Hepatocyte (in vitro differentiated cells): ENCODE measurements at regions not wholly inside any gene's neighbourhood (a gene's known extent, or its start where the extent isn't known, plus 50 kb on each side); places are given as distances from the start of the nearest gene placed in this dataset.

ENCODE experiments used
- DNase-seq: peaks from one replicate; pipeline ENCODE4 v3.0.0-alpha.2; 2016; ENCODE audit warnings: low spot score
- H2AFZ ChIP-seq: fragments of 200-600 bp; sonication (generic); 2 replicates; pipeline ENCODE4 v1.6.0; 2016; ENCODE audit warnings: antibody characterized with exemption, mild to moderate bottlenecking
- H3K27ac ChIP-seq: fragments of 200-600 bp; sonication (generic); 2 replicates; pipeline ENCODE4 v1.5.1; 2016; ENCODE audit warnings: mild to moderate bottlenecking
- H3K27me3 ChIP-seq: fragments of 200-600 bp; sonication (generic); 2 replicates; pipeline ENCODE4 v1.6.1; 2016
- H3K36me3 ChIP-seq: fragments of 200-600 bp; sonication (generic); replicated peaks from 2 replicates; pipeline ENCODE4 v1.5.1; 2016; ENCODE audit warnings: low read depth; ENCODE audit not compliant: insufficient read depth
- H3K4me1 ChIP-seq: fragments of 200-600 bp; sonication (generic); 2 replicates; pipeline ENCODE4 v1.5.1; 2016; ENCODE audit warnings: mild to moderate bottlenecking, moderate library complexity; ENCODE audit not compliant: insufficient read depth
- H3K4me2 ChIP-seq: fragments of 200-600 bp; sonication (generic); 2 replicates; pipeline ENCODE4 v1.6.0; 2016
- H3K4me3 ChIP-seq: fragments of 200-600 bp; sonication (generic); 2 replicates; pipeline ENCODE4 v1.5.1; 2016; ENCODE audit warnings: mild to moderate bottlenecking
- H3K79me2 ChIP-seq: fragments of 200-600 bp; sonication (generic); 2 replicates; pipeline ENCODE4 v1.6.0; 2017; ENCODE audit warnings: mild to moderate bottlenecking
- H3K9me2 ChIP-seq: fragments of 200-600 bp; sonication (generic); replicated peaks from 2 replicates; pipeline ENCODE4 v1.6.0; 2017; ENCODE audit warnings: mild to moderate bottlenecking; ENCODE audit not compliant: insufficient read depth
- H3K9me3 ChIP-seq: fragments of 200-600 bp; sonication (generic); 2 replicates; pipeline ENCODE4 v1.5.1; 2016; ENCODE audit warnings: low read depth, mild to moderate bottlenecking
- H4K20me1 ChIP-seq: fragments of 200-600 bp; sonication (generic); 2 replicates; pipeline ENCODE4 v1.6.0; 2016; ENCODE audit warnings: mild to moderate bottlenecking; ENCODE audit not compliant: insufficient read depth, poor library complexity, severe bottlenecking
- CTCF ChIP-seq: fragments of 200-600 bp; sonication (generic); IDR thresholded peaks from 2 replicates; pipeline ENCODE4 v1.5.1; 2016; ENCODE audit warnings: antibody characterized with exemption, mild to moderate bottlenecking; ENCODE audit not compliant: poor library complexity
- EZH2 ChIP-seq: fragments of 200-600 bp; sonication (generic); IDR thresholded peaks from 2 replicates; pipeline ENCODE4 v1.6.1; 2016; ENCODE audit warnings: antibody characterized with exemption, mild to moderate bottlenecking, borderline replicate concordance
- EZH2phosphoT487 ChIP-seq: fragments of 200-600 bp; sonication (generic); IDR thresholded peaks from one replicate; pipeline ENCODE4 v1.6.1; 2018; ENCODE audit warnings: antibody characterized with exemption, mild to moderate bottlenecking, low read depth, moderate library complexity; ENCODE audit not compliant: unreplicated experiment, severe bottlenecking
- WGBS: methylation state at CpG from one replicate; pipeline ENCODE4 v1.1.6; 2016; ENCODE audit warnings: low lambda C conversion rate; ENCODE audit errors: missing lambda C conversion rate; 5-methylcytosine and 5-hydroxymethylcytosine counted together

GRCh38 chr3:25177041-25177440 is 251.0 kb upstream of the RARB start:
- no peaks in the 10 kb centered on the region for H3K27me3 ChIP-seq
- H3K79me2 ChIP-seq = no peaks in the 10 kb centered on the region
- no peak overlapping the region for H3K4me2 ChIP-seq
- TF ChIP-seq EZH2phosphoT487 (no peak), EZH2 (no peak), CTCF (no peak)
- 67% methylated on average over 3 of the region's 3 CpGs for WGBS
- no peaks in the 10 kb centered on the region for H4K20me1 ChIP-seq
- no peak overlapping the region for H3K27ac ChIP-seq
- H3K4me1 ChIP-seq = no peaks in the 10 kb centered on the region
- H3K4me3 ChIP-seq = no peak overlapping the region
- H2AFZ ChIP-seq = no peak overlapping the region
- H3K9me2 ChIP-seq = no peaks in the 10 kb centered on the region
- H3K9me3 ChIP-seq = no peaks in the 10 kb centered on the region
- DNase-seq = no peak
- H3K36me3 ChIP-seq = no peaks in the 10 kb centered on the region

GRCh38 chr3:25178672-25179071 is 249.4 kb upstream of the RARB start:
- no peaks in the 10 kb centered on the region for H3K4me1 ChIP-seq
- no peak for DNase-seq
- no peak overlapping the region for H3K4me3 ChIP-seq
- H4K20me1 ChIP-seq = no peaks in the 10 kb centered on the region
- H3K36me3 ChIP-seq = no peaks in the 10 kb centered on the region
- no peaks in the 10 kb centered on the region for H3K27me3 ChIP-seq
- no peaks in the 10 kb centered on the region for H3K9me2 ChIP-seq
- H3K4me2 ChIP-seq = no peak overlapping the region
- 60% methylated on average over 4 of the region's 4 CpGs for WGBS
- H3K79me2 ChIP-seq = no peaks in the 10 kb centered on the region
- H2AFZ ChIP-seq = no peak overlapping the region
- no peak for TF ChIP-seq EZH2phosphoT487
- no peak for TF ChIP-seq EZH2
- no peak for TF ChIP-seq CTCF
- peak overlapping the region; percentile 19 for H3K27ac ChIP-seq
- no peaks in the 10 kb centered on the region for H3K9me3 ChIP-seq

GRCh38 chr3:25181096-25181495 is 247.0 kb upstream of the RARB start:
- no peak for DNase-seq
- Histone ChIP-seq H3K79me2 (no peaks in the 10 kb centered on the region), H3K4me1 (no peaks in the 10 kb centered on the region), H3K36me3 (no peaks in the 10 kb centered on the region), H3K9me3 (no peaks in the 10 kb centered on the region), H4K20me1 (no peaks in the 10 kb centered on the region), H3K9me2 (no peaks in the 10 kb centered on the region), H3K4me2 (no peak overlapping the region), H3K27me3 (no peaks in the 10 kb centered on the region), H2AFZ (no peak overlapping the region), H3K4me3 (no peak overlapping the region), H3K27ac (no peak overlapping the region)
- 91% methylated on average over 2 of the region's 2 CpGs for WGBS
- TF ChIP-seq EZH2phosphoT487 = no peak
- no peak for TF ChIP-seq CTCF
- TF ChIP-seq EZH2 = no peak

GRCh38 chr3:25182794-25183193 is 245.3 kb upstream of the RARB start:
- no peaks in the 10 kb centered on the region for H3K36me3 ChIP-seq
- no peaks in the 10 kb centered on the region for H3K4me1 ChIP-seq
- H4K20me1 ChIP-seq = no peaks in the 10 kb centered on the region
- no peaks in the 10 kb centered on the region for H3K27me3 ChIP-seq
- H3K9me2 ChIP-seq = no peaks in the 10 kb centered on the region
- H3K9me3 ChIP-seq = no peaks in the 10 kb centered on the region
- H3K4me2 ChIP-seq = no peak overlapping the region
- no peak overlapping the region for H2AFZ ChIP-seq
- DNase-seq = no peak
- no peak for TF ChIP-seq EZH2phosphoT487
- no peak for TF ChIP-seq CTCF
- TF ChIP-seq EZH2 = no peak
- no peaks in the 10 kb centered on the region for H3K79me2 ChIP-seq
- H3K27ac ChIP-seq = no peak overlapping the region
- no peak overlapping the region for H3K4me3 ChIP-seq
- WGBS = 88% methylated on average over 3 of the region's 3 CpGs
